HG03565 (cell line): ENCODE measurements at regions not wholly inside any gene's neighbourhood (a gene's known extent, or its start where the extent isn't known, plus 50 kb on each side); places are given as distances from the start of the nearest gene placed in this dataset.
"Not testable (repeated sequence)": the region's sequence is repeated elsewhere in the genome, so short reads cannot be mapped to it uniquely, and the experiment has no call there.

Source experiments
- ATAC-seq: cut with Tn5 transposase; IDR thresholded peaks from one replicate; pipeline ENCODE4 v1.9.1; 2021; ENCODE audit warnings: mild to moderate bottlenecking, moderate library complexity; ENCODE audit not compliant: unreplicated experiment

DNA sequence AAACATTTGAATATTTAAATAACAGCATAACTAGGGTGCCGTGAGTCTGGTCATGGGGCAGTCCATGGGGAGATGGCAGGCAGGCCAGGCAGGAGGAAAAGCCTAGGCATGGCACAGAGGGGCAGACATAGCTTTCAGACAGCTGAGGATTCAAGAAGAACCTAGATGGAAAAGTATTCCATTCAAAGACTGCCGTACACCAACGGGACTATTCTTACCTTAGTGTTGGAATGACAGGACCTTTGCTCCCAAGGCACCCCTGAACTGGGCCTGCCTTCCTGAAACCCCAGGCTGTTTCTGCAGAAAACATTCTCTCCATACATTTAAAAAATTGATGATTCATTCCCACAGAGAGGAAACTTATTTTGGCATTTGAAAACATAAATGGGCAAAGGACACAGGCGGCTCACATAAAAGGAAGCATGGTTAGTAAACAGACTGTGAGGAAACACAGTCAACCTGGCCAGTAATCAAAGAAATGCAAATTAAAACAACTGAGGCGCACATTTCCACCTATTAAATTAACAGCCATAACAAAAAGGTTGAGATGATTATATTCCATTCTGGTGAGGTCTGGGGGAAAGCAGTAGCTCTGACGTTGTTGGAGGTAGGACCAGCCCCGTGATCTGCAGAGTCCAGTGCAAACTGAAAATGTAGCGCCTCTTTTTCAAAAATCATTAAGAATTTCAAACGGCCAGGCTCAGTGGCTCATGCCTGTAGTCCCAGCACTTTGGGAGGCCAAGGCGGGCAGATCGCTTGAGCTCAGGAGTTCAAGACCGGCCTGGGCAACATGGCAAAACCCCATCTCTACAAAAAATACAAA lies 71.3 kb upstream of the SMAD3 start:
- no peak for ATAC-seq

DNA sequence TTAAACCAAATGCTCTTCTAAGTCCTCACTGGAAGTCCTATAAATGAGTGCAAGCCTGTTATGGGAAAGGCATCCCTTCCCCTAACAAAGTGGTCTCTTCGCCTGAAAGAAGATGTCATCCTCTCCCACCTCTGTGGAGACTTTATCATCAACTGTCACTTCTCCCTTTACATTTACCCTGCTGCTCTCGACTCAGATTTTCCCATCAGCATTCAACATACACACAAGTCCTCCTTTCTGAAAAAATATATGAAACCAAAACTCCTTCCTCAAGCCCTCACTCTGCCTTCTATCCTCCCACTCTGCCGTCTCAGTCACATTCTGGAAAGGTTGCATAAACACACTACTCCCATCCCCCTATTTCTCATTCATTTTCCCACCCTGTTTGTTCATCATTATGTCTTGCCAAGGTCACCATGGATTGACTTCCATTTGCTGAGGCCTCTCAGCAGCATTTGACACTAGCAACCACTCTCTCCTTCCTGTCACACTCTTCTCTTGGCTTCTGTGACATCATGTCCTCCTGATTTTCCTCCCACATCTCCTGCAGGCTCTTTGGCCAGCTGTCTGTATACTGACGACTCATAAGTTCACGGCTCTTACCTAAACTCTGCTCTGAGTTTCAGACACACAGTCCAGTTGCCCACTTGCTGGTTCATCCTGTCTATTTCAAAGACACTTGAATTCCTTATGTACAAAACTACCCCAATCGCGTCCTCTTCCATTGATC lies 70.3 kb upstream of the SMAD3 start:
- ATAC-seq, result no peak

DNA sequence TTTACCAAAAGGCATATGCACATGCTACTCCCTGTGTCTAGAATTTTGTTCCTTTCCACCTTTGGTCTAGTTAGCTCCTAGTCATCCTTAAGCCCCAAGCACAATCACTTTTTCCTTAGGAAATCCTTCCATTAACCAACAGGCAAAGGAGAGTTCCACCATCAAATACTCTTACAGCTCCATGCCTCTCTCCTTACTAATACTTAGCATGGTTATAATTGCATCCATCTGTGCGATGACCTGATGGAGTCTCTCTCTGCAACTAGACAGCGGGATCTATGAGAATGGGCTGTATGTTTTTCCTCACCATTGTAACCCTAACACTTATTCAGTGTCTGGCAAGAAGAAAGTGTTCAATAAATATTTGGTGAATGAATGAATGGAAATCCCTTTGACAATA lies 69.3 kb upstream of the SMAD3 start:
- no peak for ATAC-seq

DNA sequence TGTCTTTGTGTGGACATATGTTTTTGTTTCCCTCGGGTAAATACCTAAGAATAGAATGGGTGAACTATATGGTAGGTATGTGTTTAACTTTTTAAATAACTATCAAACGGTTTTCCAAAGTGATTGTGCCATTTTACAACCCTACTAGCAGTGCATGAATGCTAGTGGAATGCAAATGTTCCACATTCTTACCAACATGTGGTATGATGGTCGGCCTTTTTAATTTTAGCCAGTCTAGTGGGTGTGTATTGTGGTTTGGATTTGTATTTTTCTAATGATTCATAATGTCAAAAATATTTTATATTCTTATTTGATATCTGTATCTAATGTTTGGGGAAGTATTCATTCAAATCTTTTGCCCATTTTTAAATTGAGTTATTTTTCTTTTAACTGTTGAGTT lies 68.2 kb upstream of the SMAD3 start:
- no peak for ATAC-seq

DNA sequence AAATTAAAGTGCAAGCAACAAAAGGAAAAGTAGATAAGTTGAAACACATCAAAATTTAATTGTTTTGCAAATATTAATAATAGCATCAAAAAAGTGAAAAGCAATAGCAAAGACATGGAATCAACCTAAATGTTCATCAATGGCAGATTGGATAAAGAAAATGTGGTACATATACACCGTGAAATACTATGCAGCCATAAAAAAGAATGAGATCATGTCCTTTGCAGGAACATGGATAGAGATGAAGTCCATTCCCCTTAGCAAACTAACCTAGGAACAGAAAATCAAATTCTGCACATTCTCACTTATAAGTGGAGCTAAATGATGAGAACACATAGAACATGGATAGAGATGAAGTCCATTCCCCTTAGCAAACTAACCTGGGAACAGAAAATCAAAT lies 67.2 kb upstream of the SMAD3 start:
- not testable (repeated sequence) for ATAC-seq

DNA sequence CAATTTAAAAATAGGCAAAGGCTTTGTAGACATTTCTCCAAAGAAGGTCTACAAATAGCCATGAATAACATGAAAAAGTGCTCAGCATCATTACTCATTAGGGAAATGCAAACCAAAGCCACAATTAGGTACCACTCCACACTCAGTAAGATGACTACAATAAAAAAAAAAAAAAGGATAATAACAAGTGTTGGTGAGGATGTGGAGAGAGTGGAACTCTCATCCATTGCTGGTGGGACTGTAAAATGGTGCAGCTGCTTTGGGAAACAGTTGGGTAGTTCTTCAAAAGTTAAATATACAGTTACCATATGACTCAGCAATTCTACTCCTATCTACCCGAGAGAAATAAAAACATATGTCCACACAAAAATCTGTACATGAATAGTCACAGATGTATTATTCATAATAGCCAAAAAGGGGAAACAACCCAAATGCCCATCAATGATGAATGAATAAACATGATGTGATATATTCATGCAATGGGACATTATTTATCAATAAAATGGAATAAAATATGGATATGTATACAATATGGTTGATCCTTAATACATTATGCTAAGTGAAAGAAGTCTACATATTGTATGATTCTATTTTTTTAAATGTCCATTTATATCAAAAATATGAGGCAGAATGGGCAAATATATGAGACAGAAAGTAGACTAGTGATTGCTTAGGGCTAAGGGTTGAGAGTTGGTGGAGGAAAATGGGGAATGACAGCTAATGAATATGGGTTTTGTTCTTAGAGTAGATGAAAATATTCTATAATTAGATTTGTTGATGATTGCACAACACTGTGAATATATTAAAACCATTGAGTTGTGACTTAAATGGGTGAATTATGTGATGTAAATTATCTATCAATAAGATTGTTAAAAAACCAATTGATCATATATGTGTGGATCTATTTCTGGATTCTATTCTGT lies 66.1 kb upstream of the SMAD3 start:
- no peak for ATAC-seq

DNA sequence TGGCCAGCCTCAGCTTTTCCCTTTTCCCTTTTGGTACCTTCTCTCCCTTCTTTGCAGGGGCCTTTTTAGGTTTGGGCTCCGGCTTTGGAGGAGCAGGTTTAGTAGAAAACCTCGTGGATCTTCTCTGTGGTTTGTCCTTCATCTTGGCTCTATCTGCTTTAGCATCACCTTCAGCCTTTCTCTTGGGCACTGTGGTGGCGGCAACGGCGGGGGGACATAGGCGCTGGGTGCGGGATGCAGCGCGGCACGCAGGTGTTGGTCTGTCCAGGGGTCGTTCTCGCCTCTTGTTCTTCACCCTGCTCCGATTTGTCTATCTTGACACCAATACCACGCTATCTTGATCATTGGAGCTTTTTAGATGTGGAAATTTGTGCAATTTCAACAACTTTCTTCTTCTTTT lies 64.5 kb upstream of the SMAD3 start:
- ATAC-seq, result no peak

DNA sequence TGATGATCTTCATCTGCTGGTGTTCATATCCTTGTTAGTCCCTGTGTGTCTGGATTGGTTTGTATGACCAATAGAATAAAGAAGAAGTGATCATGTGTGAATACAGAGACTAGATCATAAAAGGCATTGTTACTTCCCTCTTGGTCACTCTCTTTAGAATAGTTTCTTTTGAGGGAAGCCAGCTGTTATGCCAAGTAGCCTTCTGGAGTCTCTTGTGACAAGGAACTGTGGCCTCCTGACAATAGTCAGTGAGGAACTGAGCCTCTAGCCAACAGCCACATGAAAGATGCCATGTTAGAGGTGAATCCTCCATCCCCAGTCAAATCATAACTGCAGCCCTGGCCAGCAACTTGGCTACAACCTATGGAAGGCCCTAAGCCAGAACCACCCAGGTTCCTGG lies 63.0 kb upstream of the SMAD3 start:
- ATAC-seq, result no peak

DNA sequence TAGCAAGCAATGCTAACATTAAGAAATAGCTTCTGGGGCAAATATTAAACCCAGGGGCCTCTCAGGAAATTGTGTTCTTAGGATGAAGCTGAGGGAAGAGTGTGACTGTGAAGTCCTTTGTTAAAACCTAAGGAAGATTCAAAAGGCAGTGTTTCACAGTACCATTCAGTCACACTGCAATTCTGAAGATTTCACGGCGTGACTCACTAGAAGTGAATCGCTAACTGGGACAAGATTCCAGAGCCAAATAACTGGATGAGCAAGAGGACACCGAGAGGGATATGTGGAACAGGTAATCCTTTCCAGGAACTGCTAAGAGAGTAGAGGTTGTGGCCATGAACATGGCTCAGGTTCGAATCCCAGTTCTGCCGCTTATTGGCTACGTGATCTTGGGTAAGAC lies 61.8 kb upstream of the SMAD3 start:
- ATAC-seq, result no peak

DNA sequence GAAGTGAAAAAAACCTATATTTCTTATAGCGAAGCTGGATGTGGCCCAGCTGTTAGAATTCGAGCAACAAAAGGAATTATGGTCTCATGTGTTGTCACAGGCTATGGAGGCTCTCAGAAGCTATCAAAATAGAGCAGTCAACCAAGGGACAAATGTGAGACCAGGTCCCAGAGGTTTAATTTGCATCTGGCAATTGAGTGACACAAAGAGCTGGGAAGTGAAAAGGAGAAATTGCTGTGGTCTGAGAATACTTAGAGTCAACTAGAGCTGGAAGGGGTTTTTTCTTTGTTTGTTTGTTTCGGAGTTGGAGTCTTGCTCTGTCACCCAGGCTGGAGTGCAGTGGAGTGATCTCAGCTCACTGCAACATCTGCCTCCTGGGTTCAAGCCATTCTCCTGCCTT lies 61.3 kb upstream of the SMAD3 start:
- no peak for ATAC-seq

DNA sequence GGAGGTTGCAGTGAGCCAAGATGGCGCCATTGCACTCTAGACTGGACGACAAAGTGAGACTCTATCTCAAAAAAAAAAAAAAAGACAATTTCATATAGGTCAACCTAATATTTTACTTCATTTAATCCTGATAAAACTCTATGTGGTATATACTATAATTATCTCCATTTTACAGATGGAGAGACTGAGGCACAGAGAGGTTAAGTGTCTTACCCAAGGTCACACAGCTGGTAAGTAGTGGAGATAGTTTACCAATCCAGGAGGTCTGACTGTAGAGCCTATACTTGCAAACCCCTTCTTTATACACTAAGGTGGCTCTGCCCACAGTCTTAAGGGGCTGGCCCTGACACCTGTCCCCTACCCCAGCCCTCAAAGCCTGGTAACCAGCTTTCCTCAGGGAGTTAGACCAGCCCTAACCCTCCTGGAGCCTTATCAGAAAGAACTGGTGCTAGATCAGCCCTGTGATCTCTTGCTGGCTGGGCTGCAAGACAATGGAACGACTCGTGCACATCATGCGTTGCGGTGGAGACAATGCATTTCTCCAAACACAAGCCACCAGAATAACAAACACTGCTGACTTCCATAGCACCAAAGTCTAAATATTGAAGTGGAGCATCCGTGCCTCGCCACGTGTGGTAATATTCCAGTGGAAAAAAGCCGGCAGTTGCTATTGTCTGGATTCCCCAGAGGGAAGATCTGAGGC lies 60.0 kb upstream of the SMAD3 start:
- ATAC-seq, result no peak

DNA sequence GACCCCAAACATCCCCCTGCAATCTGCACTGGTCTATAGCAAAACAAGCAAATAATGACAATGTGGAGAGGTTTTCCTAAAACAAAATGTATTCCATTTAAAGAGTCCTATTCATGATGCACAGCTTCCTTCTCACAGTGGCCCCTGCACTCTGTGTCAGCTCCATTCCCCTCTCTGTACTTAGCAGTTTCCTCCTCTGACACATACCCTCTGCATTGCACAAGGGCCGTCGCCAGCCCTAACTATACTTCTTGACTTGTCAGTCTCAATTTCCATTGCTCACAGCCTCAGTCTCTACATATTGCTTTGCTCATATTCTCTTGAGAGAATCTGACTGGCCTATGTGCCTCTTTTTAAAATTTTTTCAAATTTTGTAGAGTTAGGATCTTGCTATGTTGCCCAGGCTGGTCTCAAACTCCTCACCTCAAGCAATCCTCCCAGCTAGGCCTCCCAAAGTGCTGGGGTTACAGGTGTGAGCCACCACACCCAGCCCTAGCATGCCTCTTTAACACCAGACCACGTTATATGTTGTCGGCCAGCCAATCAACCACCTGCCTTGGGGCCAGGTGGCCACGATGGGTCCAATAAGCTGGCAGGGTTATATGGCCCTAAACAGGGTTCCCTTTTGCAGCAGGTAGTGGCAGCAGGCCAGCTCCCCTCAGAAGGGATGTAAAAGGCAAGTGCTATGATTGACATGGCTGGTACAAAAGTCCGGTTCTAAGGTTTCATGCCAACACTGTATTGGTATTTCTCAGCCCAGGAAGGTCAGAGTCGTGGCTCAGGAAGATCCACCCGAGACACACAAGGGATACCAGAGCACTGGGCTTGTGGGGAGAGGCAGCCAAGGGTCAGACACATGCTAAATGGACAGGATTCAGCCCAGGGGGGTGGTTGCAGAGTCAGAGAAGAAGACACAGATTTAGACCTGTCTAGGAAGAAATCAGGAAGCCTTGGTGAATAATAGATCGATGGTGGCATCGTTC lies 59.0 kb upstream of the SMAD3 start:
- no peak for ATAC-seq

DNA sequence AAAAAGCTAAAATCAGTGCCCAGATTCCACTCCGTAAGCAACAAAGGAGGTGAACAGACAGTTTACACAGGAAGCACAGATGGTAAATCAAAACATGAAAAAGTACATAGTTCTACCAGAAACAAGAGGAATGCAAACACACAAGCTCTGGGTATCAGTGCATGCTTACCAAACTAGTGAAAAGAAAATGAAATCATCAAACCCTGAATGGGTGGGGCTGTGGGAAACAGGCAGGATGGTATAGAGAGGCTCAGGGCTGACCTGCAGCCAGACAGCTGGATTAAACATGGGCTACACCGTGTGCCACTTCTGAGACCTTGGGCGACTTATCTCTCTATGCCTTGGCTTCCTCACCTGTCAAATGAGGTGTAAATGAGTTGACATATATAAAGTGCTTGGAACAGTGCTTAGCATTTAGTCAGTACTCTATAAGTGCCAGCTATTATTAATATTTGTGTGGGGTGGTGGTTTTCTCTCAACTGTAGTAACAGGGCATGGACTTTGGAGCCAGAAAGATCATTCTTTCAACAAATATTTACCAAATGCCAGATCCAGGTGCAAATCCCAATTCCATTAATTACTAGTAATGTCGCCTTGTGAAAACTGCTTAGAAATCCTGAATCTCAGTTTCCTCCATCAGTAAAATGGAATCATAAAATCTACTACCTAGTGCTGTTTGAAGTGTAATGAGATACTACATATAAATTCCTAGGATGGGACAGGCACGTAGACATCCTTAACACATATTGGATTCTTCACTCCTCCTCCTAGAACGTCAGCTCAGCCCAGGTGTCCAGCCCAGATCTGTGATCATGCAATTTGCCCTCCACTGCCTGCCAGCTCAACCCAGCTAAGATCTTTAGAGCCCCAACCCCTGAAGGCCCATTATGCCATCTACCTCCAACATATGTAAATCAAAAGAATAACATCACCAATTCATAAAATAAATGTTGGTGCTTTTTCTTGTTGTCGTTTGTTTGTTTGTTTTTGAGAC lies 55.5 kb upstream of the SMAD3 start:
- no peak for ATAC-seq

DNA sequence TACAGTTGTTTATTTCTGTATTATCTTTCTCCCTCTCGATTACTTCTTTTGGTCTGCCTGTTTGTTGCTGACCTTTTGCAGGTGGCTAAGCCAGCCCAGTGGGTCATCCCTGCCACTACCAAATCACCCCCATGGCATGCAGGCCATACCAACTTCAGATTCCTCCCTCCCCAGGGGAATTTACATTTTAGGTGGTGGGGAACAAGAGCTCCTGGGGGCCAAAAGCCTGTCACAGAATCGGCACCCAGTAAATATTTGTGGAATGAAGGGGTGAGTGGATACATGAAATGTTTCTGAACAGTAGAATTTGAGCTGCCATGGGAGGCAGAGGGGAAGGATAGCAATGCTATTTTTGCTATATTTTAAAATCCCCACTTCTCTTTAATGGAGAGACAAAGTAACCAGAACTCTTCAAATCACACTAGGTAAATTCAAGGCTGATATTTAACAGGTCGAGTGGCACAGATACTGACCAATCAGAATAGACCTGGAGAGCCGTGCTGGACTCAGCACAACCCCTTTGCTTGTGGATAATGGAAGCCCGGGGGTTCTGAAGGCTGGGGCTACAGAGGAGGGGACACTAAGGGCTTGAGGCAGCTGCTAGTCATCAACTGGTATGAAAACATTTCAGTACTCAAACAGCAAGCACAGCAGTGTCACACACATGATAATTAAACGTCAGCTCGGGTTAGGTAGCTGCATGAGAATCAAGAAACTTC lies 54.3 kb upstream of the SMAD3 start:
- no peak for ATAC-seq

DNA sequence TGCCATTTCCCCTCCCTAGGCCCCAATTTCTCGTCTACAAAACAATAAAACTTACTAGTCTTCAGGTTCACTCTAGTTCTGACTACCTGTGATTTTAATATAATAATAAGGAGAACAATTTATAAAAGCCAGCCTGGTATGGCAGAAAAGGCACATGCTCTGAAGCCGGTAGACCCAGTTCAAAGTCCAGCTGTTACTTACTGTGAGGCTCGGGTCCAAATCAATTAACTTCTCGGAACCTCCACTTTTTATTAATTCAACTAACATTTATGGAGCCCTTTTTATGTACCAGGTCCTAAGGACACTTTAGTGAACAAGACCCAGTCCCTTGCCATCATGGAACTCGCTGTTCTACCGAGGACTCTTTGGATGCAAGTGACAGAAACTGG lies 53.8 kb upstream of the SMAD3 start:
- ATAC-seq, result no peak

DNA sequence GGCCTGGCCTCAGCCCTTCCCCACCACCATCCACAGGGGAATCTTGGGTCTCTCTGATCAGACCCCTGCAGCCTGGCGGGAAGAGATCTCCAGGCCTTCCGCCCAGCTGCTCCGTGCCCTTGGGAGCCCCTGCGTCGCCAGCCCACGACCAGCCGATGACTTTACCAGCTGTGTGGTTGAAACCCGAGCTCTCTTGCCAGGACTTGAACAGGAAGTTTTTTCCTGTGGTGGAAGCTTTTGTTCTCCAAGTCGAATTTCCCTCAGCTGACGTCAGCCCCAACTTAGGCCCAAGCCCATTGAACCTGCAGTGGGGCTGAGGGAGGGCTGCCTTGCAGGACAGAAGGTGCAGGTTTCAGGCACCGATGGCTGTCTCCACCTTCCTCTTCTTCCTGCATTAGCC lies 51.7 kb upstream of the SMAD3 start:
- ATAC-seq, result no peak
